OCI-LY3 (cell line): ENCODE measurements at regions not wholly inside any gene's neighbourhood (a gene's known extent, or its start where the extent isn't known, plus 50 kb on each side); places are given as distances from the start of the nearest gene placed in this dataset.

Experiments
- EZH2phosphoT487 ChIP-seq: fragments of 200-600 bp; shearing (Covaris generic); IDR thresholded peaks from 2 replicates; pipeline ENCODE4 v1.6.1; 2018; ENCODE audit warnings: antibody characterized with exemption, mixed run types, low read depth
- TF ChIP-seq, protein P1 (sequence below): fragments of 200-600, 300-600 bp; sonication (generic); IDR thresholded peaks from 2 replicates; pipeline ENCODE4 v1.5.1; 2014; ENCODE audit warnings: antibody characterized with exemption, low read length, low read depth

DNA sequence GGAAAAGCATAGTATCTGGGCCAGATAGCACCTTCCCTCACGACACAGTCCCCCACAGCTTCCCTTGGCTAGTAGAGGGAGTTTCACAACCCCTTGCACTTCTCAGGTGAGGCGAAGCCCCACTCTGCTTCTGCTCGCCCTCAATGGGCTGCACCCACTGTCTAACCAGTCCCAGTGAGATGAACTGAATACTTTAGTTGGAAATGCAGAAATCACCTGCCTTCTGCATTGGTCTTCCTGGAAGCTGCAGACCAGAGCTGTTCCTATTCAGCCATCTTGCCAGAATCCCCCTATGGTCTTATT is 243.2 kb upstream of the FAM78B start:
- TF ChIP-seq, protein P1, sequence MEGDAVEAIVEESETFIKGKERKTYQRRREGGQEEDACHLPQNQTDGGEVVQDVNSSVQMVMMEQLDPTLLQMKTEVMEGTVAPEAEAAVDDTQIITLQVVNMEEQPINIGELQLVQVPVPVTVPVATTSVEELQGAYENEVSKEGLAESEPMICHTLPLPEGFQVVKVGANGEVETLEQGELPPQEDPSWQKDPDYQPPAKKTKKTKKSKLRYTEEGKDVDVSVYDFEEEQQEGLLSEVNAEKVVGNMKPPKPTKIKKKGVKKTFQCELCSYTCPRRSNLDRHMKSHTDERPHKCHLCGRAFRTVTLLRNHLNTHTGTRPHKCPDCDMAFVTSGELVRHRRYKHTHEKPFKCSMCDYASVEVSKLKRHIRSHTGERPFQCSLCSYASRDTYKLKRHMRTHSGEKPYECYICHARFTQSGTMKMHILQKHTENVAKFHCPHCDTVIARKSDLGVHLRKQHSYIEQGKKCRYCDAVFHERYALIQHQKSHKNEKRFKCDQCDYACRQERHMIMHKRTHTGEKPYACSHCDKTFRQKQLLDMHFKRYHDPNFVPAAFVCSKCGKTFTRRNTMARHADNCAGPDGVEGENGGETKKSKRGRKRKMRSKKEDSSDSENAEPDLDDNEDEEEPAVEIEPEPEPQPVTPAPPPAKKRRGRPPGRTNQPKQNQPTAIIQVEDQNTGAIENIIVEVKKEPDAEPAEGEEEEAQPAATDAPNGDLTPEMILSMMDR, result no peak
- TF ChIP-seq EZH2phosphoT487, result no peak
